Right forelimb (tissue), 1 donor: ENCODE measurements at regions not wholly inside any gene's neighbourhood (a gene's known extent, or its start where the extent isn't known, plus 50 kb on each side); places are given as distances from the start of the nearest gene placed in this dataset.

Experiments used
- DNase-seq: peaks from one replicate; pipeline ENCODE4 v3.0.0-alpha.2; 2018

- DNase-seq: no peak
Observed at GRCh38 chr15:73001840-73002239, 50.4 kb upstream of the NEO1 start.

- no peak for DNase-seq
Observed at GRCh38 chr15:73000293-73000692, 52.0 kb upstream of the NEO1 start.

GRCh38 chr15:72999586-72999985 lies 52.7 kb upstream of the NEO1 start:
- DNase-seq: no peak

- DNase-seq: no peak
Observed at GRCh38 chr15:72998681-72999466, 53.4 kb upstream of the NEO1 start.

- no peak for DNase-seq
Observed at GRCh38 chr15:72998226-72998625, 54.0 kb upstream of the NEO1 start.

GRCh38 chr15:72995849-72996248 lies 56.4 kb upstream of the NEO1 start:
- DNase-seq: no peak

GRCh38 chr15:72994534-72995177 lies 57.6 kb upstream of the NEO1 start:
- DNase-seq: peak; percentile 54

- no peak for DNase-seq
Observed at GRCh38 chr15:72992841-72993252, 59.4 kb upstream of the NEO1 start.

- no peak for DNase-seq
Observed at GRCh38 chr15:72991026-72991425, 61.2 kb upstream of the NEO1 start.

- no peak for DNase-seq
Observed at GRCh38 chr15:72983801-72984545, 68.3 kb upstream of the NEO1 start.

- no peak for DNase-seq
Observed at GRCh38 chr15:72982714-72983113, 69.5 kb upstream of the NEO1 start.

GRCh38 chr15:72980661-72981060 lies 71.6 kb upstream of the NEO1 start:
- DNase-seq: no peak

GRCh38 chr15:72979791-72980190 lies 72.5 kb upstream of the NEO1 start:
- no peak for DNase-seq

- no peak for DNase-seq
Observed at GRCh38 chr15:72979308-72979707, 73.0 kb upstream of the NEO1 start.

- DNase-seq: no peak
Observed at GRCh38 chr15:72978223-72978622, 74.0 kb upstream of the NEO1 start.

GRCh38 chr15:72972362-72972761 lies 79.9 kb upstream of the NEO1 start:
- no peak for DNase-seq

- no peak for DNase-seq
Observed at GRCh38 chr15:72971766-72972165, 80.5 kb upstream of the NEO1 start.

GRCh38 chr15:72970933-72971760 lies 81.1 kb upstream of the NEO1 start:
- no peak for DNase-seq

- DNase-seq: no peak
Observed at GRCh38 chr15:72968531-72968922, 83.7 kb upstream of the NEO1 start.

GRCh38 chr15:72967811-72968530 lies 84.3 kb upstream of the NEO1 start:
- DNase-seq: no peak

GRCh38 chr15:72967397-72967796 lies 84.9 kb upstream of the NEO1 start:
- no peak for DNase-seq

GRCh38 chr15:72966641-72967040 lies 85.6 kb upstream of the NEO1 start:
- DNase-seq: no peak
